WTC11 (cell line): ENCODE measurements at regions not wholly inside any gene's neighbourhood (a gene's known extent, or its start where the extent isn't known, plus 50 kb on each side); places are given as distances from the start of the nearest gene placed in this dataset.

Experiments
- ATF1 ChIP-seq: sonication (generic); formaldehyde crosslinking; IDR thresholded peaks from 2 replicates; pipeline ENCODE4 v1.8.1; 2023; ENCODE audit warnings: mild to moderate bottlenecking, moderate library complexity, missing genetic modification reagents
- CREB1 ChIP-seq: sonication (generic); formaldehyde crosslinking; IDR thresholded peaks from 2 replicates; pipeline ENCODE4 v1.8.0; 2023; ENCODE audit warnings: mild to moderate bottlenecking, missing genetic modification reagents
- ESRRA ChIP-seq: sonication (generic); formaldehyde crosslinking; IDR thresholded peaks from 2 replicates; pipeline ENCODE4 v1.8.1; 2022; ENCODE audit warnings: mild to moderate bottlenecking, missing genetic modification reagents, borderline replicate concordance
- FOXJ3 ChIP-seq: sonication (generic); formaldehyde crosslinking; IDR thresholded peaks from 2 replicates; pipeline ENCODE4 v1.9.0; 2021; ENCODE audit warnings: missing genetic modification reagents, mild to moderate bottlenecking, borderline replicate concordance
- TCF7 ChIP-seq: sonication (generic); formaldehyde crosslinking; IDR thresholded peaks from 2 replicates; pipeline ENCODE4 v1.8.0; 2022; ENCODE audit warnings: mild to moderate bottlenecking, low read depth, missing genetic modification reagents, moderate library complexity
- ZNF138 ChIP-seq: sonication (generic); formaldehyde crosslinking; conservative IDR thresholded peaks from 2 replicates; pipeline ENCODE4 v1.8.1; 2022; ENCODE audit warnings: mild to moderate bottlenecking, moderate library complexity, missing genetic modification reagents
- ZNF232 ChIP-seq: sonication (generic); formaldehyde crosslinking; IDR thresholded peaks from 2 replicates; pipeline ENCODE4 v1.8.0; 2022; ENCODE audit warnings: mild to moderate bottlenecking, missing genetic modification reagents
- TF ChIP-seq, protein P1 (sequence below): fragments of 200-600 bp; IDR thresholded peaks from 2 replicates; pipeline ENCODE4 v1.8.0; 2022; ENCODE audit warnings: antibody characterized with exemption
- TF ChIP-seq, protein P2 (sequence below): sonication (generic); formaldehyde crosslinking; IDR thresholded peaks from 2 replicates; pipeline ENCODE4 v1.8.1; 2022; ENCODE audit warnings: low read depth, mild to moderate bottlenecking, moderate library complexity, missing genetic modification reagents, borderline replicate concordance
- TF ChIP-seq, protein P3 (sequence below): sonication (generic); formaldehyde crosslinking; IDR thresholded peaks from 2 replicates; pipeline ENCODE4 v1.8.1; 2022; ENCODE audit warnings: low read depth, missing genetic modification reagents, borderline replicate concordance

DNA sequence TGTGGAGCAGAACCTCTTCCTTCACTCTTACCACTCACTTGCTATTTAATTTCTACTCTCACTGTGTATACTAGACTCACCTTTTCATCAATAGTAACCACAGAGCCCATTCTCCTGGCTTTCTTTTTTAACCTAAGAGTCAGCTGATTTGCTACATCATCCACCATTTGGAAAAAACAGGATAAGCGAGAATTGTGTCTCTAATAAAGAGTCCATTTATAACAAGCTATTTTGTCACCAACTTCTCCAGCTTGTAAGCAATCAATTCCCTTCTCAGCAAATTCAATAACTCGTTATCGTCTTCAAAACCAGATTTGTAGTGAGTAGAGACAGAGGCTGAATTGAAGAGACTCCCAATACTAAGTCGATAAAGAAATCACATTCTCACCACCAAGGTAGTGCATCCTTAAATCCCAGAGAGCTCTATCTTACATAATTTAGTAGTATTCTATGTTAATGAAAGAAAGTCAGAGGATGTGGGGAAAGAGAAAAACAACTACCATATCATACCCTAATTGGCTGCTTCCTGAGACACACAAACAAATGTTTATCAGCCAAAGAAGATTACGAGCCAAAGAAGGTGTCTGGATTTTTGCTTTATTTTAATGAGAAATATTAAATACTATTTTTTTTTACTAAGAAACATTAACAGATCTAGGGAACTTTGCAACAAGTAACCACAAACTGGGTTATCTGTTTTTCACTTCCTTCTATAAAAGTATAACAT is 52.5 kb upstream of the SPTBN1 start:
- TF ChIP-seq, protein P1, sequence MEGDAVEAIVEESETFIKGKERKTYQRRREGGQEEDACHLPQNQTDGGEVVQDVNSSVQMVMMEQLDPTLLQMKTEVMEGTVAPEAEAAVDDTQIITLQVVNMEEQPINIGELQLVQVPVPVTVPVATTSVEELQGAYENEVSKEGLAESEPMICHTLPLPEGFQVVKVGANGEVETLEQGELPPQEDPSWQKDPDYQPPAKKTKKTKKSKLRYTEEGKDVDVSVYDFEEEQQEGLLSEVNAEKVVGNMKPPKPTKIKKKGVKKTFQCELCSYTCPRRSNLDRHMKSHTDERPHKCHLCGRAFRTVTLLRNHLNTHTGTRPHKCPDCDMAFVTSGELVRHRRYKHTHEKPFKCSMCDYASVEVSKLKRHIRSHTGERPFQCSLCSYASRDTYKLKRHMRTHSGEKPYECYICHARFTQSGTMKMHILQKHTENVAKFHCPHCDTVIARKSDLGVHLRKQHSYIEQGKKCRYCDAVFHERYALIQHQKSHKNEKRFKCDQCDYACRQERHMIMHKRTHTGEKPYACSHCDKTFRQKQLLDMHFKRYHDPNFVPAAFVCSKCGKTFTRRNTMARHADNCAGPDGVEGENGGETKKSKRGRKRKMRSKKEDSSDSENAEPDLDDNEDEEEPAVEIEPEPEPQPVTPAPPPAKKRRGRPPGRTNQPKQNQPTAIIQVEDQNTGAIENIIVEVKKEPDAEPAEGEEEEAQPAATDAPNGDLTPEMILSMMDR: no peak
- TF ChIP-seq ZNF138 (CRISPR knock-in tag) (no peak), CREB1 (CRISPR knock-in tag) (no peak), TCF7 (CRISPR knock-in tag) (no peak), ATF1 (CRISPR knock-in tag) (no peak), ESRRA (CRISPR knock-in tag) (no peak), ZNF232 (CRISPR knock-in tag) (no peak), FOXJ3 (no peak)
- TF ChIP-seq, protein P2, sequence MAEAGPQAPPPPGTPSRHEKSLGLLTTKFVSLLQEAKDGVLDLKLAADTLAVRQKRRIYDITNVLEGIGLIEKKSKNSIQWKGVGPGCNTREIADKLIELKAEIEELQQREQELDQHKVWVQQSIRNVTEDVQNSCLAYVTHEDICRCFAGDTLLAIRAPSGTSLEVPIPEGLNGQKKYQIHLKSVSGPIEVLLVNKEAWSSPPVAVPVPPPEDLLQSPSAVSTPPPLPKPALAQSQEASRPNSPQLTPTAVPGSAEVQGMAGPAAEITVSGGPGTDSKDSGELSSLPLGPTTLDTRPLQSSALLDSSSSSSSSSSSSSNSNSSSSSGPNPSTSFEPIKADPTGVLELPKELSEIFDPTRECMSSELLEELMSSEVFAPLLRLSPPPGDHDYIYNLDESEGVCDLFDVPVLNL (CRISPR knock-in tag): no peak
- TF ChIP-seq, protein P3, sequence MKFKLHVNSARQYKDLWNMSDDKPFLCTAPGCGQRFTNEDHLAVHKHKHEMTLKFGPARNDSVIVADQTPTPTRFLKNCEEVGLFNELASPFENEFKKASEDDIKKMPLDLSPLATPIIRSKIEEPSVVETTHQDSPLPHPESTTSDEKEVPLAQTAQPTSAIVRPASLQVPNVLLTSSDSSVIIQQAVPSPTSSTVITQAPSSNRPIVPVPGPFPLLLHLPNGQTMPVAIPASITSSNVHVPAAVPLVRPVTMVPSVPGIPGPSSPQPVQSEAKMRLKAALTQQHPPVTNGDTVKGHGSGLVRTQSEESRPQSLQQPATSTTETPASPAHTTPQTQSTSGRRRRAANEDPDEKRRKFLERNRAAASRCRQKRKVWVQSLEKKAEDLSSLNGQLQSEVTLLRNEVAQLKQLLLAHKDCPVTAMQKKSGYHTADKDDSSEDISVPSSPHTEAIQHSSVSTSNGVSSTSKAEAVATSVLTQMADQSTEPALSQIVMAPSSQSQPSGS (CRISPR knock-in tag): no peak
